Duodenal mucosa (tissue), 2 donors: ENCODE measurements at regions not wholly inside any gene's neighbourhood (a gene's known extent, or its start where the extent isn't known, plus 50 kb on each side); places are given as distances from the start of the nearest gene placed in this dataset.

ENCODE experiments used
- H3K27ac ChIP-seq: one replicate; pipeline ENCODE4 v1.7.0; 2013; ENCODE audit warnings: low read depth, low read length
- H3K27me3 ChIP-seq, 2 donors: one replicate each; pipeline ENCODE4 v1.7.0; 2013; ENCODE audit warnings: low read length in 2 of 2, control low read depth in 1 of 2; ENCODE audit not compliant: insufficient read depth in 2 of 2, control insufficient read depth in 1 of 2
- H3K36me3 ChIP-seq, 2 donors: one replicate each; pipeline ENCODE4 v1.7.0; 2013; ENCODE audit warnings: low read length in 2 of 2, control low read depth in 1 of 2; ENCODE audit not compliant: insufficient read depth in 2 of 2, control insufficient read depth in 1 of 2
- H3K4me1 ChIP-seq, 2 donors: one replicate each; pipeline ENCODE4 v1.7.0; 2013; ENCODE audit warnings: low read length in 2 of 2, control low read depth in 1 of 2; ENCODE audit not compliant: insufficient read depth in 2 of 2, control insufficient read depth in 1 of 2
- H3K4me3 ChIP-seq, 2 donors: one replicate each; pipeline ENCODE4 v1.7.0; 2013; ENCODE audit warnings: low read length in 2 of 2, low read depth in 1 of 2
- H3K9ac ChIP-seq, 2 donors: one replicate each; pipeline ENCODE4 v1.7.0; 2013; ENCODE audit warnings: low read length in 2 of 2, low read depth in 1 of 2
- H3K9me3 ChIP-seq, 2 donors: one replicate each; pipeline ENCODE4 v1.7.0; 2013; ENCODE audit warnings: low read length in 2 of 2, control low read depth in 1 of 2; ENCODE audit not compliant: control insufficient read depth in 1 of 2

- H3K27ac ChIP-seq, result no peak overlapping the region
- no peaks in the 10 kb centered on the region for H3K4me1 ChIP-seq
- H3K4me3 ChIP-seq, result no peak overlapping the region
- H3K36me3 ChIP-seq, result no peaks in the 10 kb centered on the region
- no peaks in the 10 kb centered on the region for H3K9me3 ChIP-seq
- no peaks in the 10 kb centered on the region for H3K27me3 ChIP-seq
- H3K9ac ChIP-seq, result no peak overlapping the region
These were observed 431.7 kb upstream of the PSMD7 start for GRCh38 chr16:73864868-73865267.

GRCh38 chr16:73858326-73858725 lies 438.3 kb upstream of the PSMD7 start:
- Histone ChIP-seq H3K4me3 (no peak overlapping the region), H3K9me3 (no peaks in the 10 kb centered on the region), H3K36me3 (no peaks in the 10 kb centered on the region), H3K9ac (no peak overlapping the region), H3K4me1 (no peaks in the 10 kb centered on the region), H3K27me3 (no peaks in the 10 kb centered on the region), H3K27ac (no peak overlapping the region)

DNA sequence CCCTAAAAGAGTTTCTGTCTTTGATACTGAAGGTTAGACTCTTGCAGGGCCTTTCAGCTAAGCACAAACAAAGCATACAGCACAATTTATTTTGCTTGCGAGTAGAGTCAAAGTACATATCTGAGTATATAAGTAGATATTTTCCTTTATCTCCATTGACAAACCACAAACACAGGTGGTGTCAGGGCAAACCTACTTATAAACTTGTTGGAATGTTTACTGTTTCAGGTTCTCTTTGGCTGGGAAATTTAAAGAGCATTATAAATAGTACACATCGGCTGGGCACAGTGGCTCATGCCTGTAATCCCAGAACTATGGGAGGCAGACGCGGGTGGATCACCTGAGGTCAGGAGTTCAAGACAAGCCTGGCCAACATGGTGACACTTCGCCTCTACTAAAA lies 442.6 kb upstream of the PSMD7 start:
- Histone ChIP-seq H3K4me3 (no peak overlapping the region), H3K36me3 (no peaks in the 10 kb centered on the region), H3K4me1 (peaks cover 0 to 5% of the 10 kb centered on the region in 2 donors), H3K9me3 (no peaks in the 10 kb centered on the region), H3K27me3 (no peaks in the 10 kb centered on the region), H3K27ac (no peak overlapping the region), H3K9ac (no peak overlapping the region)

GRCh38 chr16:73852561-73852960 lies 444.1 kb upstream of the PSMD7 start:
- Histone ChIP-seq H3K9me3 (no peaks in the 10 kb centered on the region), H3K9ac (no peak overlapping the region), H3K36me3 (no peaks in the 10 kb centered on the region), H3K27ac (no peak overlapping the region), H3K4me3 (no peak overlapping the region), H3K4me1 (peaks cover 0 to 13% of the 10 kb centered on the region in 2 donors), H3K27me3 (no peaks in the 10 kb centered on the region)

DNA sequence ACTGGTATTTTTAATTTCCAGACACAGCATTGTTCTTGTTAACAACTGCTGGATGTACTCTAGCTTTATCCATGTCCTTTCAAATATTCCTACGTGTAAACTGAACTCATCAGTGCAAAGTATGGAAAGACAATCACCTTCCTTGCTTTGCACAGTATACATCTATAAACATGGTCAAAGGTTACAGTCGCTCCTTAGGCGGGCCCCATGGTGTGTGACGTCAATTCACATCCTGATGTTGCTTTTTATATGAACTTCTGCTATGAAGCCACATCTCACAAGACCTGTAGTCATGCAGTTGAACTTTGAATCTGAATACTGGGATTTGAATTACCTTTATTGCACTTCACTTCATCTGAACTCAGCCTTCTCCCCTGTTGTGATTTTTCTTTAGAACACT lies 447.6 kb upstream of the PSMD7 start:
- no peaks in the 10 kb centered on the region for H3K27me3 ChIP-seq
- no peaks in the 10 kb centered on the region for H3K36me3 ChIP-seq
- H3K4me3 ChIP-seq, result no peak overlapping the region
- H3K27ac ChIP-seq, result no peak overlapping the region
- H3K9ac ChIP-seq, result no peak overlapping the region
- H3K4me1 ChIP-seq, result peaks cover 0 to 13% of the 10 kb centered on the region in 2 donors
- H3K9me3 ChIP-seq, result no peaks in the 10 kb centered on the region

DNA sequence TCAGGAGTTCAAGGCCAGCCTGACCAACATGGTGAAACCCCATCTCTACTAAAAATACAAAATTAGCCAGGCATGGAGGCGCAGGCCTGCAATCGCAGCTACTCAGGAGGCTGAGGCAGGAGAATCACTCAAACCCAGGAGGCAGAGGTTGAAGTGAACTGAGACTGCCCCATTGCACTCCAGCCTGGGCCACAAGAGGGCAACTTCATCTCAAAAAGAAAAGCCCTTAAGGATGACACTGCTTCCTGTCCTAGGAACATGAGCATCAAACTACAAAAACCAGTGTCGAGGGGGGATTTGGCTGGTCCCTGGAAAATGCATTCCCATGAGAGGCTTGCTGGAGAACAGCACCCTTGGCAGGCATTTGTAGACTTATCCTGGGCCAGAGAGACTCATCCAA lies 449.5 kb upstream of the PSMD7 start:
- no peak overlapping the region for H3K27ac ChIP-seq
- no peak overlapping the region for H3K4me3 ChIP-seq
- no peaks in the 10 kb centered on the region for H3K36me3 ChIP-seq
- no peaks in the 10 kb centered on the region for H3K27me3 ChIP-seq
- H3K9ac ChIP-seq, result no peak overlapping the region
- no peaks in the 10 kb centered on the region for H3K9me3 ChIP-seq
- peaks cover 0 to 13% of the 10 kb centered on the region in 2 donors for H3K4me1 ChIP-seq

DNA sequence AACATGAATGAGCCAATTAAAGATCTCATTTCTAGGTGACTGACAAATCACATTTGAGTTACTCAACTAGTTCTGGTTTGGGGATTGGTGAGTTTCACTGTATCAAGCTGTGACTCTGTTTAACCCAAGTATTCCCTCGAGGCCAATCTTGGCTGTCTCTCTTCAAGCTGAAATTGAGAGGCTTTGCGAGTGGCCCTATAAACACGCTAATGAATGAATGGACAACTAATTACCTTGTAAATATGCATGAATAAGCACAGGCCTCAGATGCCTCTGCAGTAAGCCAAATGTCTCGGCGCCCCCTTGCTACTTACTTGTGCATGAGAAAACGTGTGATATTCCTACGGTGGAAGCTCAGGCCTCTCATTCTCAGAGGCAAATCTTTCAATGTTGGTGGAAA lies 450.3 kb upstream of the PSMD7 start:
- no peaks in the 10 kb centered on the region for H3K36me3 ChIP-seq
- H3K4me3 ChIP-seq, result no peak overlapping the region
- H3K27me3 ChIP-seq, result no peaks in the 10 kb centered on the region
- H3K9me3 ChIP-seq, result no peaks in the 10 kb centered on the region
- H3K4me1 ChIP-seq, result peaks cover 0 to 13% of the 10 kb centered on the region in 2 donors
- H3K27ac ChIP-seq, result no peak overlapping the region
- no peak overlapping the region for H3K9ac ChIP-seq

- no peaks in the 10 kb centered on the region for H3K36me3 ChIP-seq
- no peak overlapping the region for H3K4me3 ChIP-seq
- no peak overlapping the region for H3K9ac ChIP-seq
- H3K27ac ChIP-seq, result no peak overlapping the region
- no peaks in the 10 kb centered on the region for H3K27me3 ChIP-seq
- no peaks in the 10 kb centered on the region for H3K9me3 ChIP-seq
- peaks cover 0 to 13% of the 10 kb centered on the region in 2 donors for H3K4me1 ChIP-seq
These were observed 450.6 kb upstream of the PSMD7 start for GRCh38 chr16:73846007-73846330.

DNA sequence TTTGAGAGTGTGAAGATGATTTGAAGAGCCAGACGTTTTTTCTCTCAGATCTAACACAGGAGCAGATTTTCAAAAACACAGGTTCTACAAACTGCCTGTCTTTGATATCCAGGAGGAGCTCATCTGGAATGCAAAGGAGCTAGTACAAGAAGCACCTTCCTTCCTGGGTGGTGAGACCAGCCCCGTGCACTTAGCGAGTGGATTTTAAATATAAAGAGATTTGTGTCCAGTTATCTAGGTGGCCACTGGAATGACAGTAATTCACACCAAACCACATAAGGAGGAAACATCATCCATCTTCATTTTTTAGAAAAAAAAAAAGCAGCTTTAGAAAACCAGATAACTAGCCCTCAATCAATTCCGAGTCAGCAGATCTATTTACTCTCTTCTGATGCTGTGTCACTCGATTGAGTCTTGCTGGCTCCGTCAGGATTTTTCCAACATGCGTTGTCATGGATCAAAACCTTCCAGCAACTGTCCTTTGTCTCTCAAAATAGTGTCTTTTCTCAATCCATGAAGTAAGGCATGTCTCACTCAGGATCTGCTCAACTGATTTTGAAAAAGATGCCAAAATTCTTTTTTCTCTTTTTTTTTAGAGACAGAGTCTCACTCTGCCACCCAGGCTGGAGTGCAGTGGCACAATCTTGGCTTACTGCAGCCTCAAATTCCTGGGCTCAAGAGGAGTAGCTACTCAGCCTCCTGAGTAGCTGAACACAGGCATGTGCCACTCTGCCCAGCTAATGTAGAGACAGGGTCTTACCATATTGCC lies 451.2 kb upstream of the PSMD7 start:
- Histone ChIP-seq H3K9me3 (no peaks in the 10 kb centered on the region), H3K4me3 (no peak overlapping the region), H3K27ac (no peak overlapping the region), H3K27me3 (no peaks in the 10 kb centered on the region), H3K36me3 (no peaks in the 10 kb centered on the region), H3K4me1 (peaks cover 0 to 13% of the 10 kb centered on the region in 2 donors), H3K9ac (no peak overlapping the region)

- Histone ChIP-seq H3K36me3 (no peaks in the 10 kb centered on the region), H3K9ac (no peak overlapping the region), H3K9me3 (no peaks in the 10 kb centered on the region), H3K4me1 (no peaks in the 10 kb centered on the region), H3K27ac (no peak overlapping the region), H3K27me3 (no peaks in the 10 kb centered on the region), H3K4me3 (no peak overlapping the region)
These were observed 455.9 kb upstream of the PSMD7 start for GRCh38 chr16:73840728-73841127.

DNA sequence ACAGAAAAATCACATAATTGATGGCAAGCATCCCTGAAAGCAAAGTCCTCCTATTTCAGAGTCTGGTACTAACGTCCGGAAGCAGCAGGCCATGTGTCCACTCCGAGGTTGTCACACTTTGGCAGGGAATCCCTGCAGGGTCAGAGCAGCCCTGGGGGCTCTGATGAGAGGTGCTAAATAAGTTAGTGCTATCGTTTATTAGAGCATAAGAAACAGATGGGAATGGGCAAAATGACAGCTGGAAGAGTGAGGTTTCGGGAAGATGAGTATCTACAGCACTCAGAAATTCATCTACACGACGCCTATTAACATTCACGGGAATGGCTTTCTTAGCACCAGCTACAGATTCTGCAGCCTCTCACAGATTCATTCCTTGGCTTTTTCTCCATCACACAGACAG lies 465.4 kb upstream of the PSMD7 start:
- Histone ChIP-seq H3K36me3 (no peaks in the 10 kb centered on the region), H3K27me3 (no peaks in the 10 kb centered on the region), H3K9ac (no peak overlapping the region), H3K4me1 (no peaks in the 10 kb centered on the region), H3K9me3 (no peaks in the 10 kb centered on the region), H3K4me3 (no peak overlapping the region), H3K27ac (no peak overlapping the region)
